ENCODE measurements at regions not wholly inside any gene's neighbourhood (a gene's known extent, or its start where the extent isn't known, plus 50 kb on each side); places are given as distances from the start of the nearest gene placed in this dataset.
"Not testable (repeated sequence)": the region's sequence is repeated elsewhere in the genome, so short reads cannot be mapped to it uniquely, and the experiment has no call there.

GRCh38 chr21:32823296-32823695 is 51.7 kb upstream of the PAXBP1 start:
- DNase-seq: not testable (repeated sequence)

GRCh38 chr21:32824950-32825349 is 53.4 kb upstream of the PAXBP1 start:
- DNase-seq: no peak

- DNase-seq: no peak
These were observed 55.0 kb upstream of the PAXBP1 start for GRCh38 chr21:32826329-32827167.

DNA sequence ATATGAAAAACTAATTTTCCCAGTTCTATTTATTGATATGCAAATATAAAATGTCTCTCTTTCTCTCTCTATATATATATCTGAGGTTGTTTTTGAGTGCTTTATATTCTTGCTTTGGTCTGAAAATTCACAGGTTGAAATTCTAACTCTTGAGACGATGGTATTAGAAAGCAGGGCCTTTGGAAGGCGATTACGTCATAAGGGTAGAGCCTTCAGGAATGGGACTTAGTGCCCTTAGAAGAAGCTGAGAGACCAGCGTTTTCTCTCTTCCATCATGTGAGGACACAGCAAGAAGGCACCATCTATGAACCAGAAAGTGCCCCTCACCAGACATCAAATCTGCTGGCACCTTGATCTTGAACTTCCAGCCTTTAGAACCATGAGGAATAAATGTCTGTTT is 57.4 kb upstream of the PAXBP1 start:
- DNase-seq: no peak

- DNase-seq: no peak
These were observed 57.9 kb upstream of the PAXBP1 start for GRCh38 chr21:32829504-32829903.

GRCh38 chr21:32831779-32832178 is 60.2 kb upstream of the PAXBP1 start:
- DNase-seq: not testable (repeated sequence)

DNA sequence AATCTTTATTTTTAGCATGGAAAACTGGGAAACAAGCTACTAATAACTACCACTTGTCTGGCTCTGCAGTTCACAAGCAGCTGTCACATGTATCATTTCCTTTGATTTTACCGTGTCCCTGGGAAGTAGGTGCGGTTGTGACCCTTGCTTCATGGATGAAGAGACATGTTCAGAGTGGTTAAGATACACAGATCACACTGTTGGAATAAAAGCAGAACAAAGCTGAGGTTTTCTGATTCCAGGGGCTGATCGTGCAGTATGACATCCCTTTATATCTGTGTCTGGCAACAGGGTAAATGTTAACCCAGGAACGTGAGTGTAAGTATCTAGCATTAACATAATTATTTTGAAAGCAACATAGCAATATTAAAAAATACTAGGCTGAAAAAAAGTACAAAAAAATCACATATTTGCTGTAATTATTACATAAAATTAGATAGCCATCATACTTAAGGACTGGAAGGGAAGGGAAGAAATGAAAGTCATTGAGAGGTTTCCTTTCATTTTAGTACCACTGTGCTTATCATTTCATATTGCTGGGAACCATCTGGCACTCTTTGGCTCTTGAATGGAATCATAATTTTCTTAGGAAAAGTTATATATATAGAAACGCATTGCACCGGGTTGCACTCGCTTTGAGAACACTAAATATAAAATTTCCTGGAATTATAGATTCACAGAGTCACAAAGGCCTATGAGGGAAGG is 62.8 kb upstream of the PAXBP1 start:
- no peak for DNase-seq

DNA sequence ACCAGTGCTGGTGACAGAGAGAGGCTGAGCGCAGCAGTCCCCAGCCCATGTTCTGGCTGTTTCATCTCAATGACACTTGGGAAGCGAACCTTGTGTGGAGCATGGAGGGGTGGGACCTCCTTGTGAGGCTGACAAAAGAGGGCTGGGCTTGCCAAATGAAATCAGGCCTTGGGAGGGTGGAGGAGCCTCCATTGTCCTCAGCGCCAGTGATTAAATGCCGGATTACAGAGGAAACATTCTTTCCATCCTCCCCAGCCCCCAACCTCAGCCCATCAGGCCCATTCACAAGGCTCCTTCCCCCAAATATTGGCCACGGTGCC is 63.3 kb upstream of the PAXBP1 start:
- DNase-seq: no peak

- no peak for DNase-seq
These were observed 70.6 kb upstream of the PAXBP1 start for GRCh38 chr21:32842146-32842545.

- DNase-seq: no peak
These were observed 72.0 kb upstream of the PAXBP1 start for GRCh38 chr21:32843561-32843960.

- DNase-seq: no peak
These were observed 72.5 kb upstream of the PAXBP1 start for GRCh38 chr21:32844076-32844475.

GRCh38 chr21:32844653-32845436 is 73.3 kb upstream of the PAXBP1 start:
- no peak for DNase-seq

DNA sequence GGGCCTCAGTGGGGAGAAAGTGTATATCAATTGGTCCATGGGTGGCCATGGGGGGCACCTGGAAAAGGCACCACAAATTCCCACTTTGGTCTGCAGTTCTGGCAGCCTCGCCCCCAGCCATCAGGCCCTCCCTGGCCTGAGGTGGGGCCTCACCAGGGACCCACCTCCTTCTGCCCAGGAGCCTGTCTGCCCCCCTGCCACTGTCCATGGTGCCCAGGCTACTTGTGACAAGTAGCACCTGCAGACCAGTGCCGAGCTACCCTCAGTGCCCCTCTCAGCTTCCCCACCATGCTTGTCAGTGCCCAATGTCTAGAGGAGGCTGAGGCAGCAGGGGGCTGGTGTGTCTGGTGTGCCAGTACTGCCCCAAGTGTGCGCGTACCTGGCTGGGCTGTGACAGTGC is 87.1 kb upstream of the PAXBP1 start:
- DNase-seq: no peak

- DNase-seq: no peak
These were observed 88.8 kb upstream of the PAXBP1 start for GRCh38 chr21:32860399-32860798.

DNA sequence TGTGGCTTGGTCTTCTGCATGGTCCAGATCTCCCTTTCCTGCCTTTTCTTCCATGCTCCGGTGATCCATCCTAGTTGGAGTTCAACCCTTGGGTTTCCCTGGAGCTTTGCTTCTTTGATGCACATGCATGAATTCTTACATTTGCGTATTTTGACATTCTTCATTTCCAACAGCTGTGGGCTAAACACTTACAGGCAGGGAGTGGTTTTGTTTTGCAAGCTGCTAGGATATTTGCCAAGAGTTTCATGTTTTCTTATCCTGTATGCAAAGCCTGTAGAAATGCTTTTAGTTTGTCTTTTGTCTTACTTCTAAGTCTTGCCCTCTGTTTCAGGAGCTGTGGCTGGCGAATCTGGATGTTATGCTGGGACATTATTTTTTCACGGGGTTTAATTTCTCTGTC is 90.3 kb upstream of the PAXBP1 start:
- DNase-seq: no peak

DNA sequence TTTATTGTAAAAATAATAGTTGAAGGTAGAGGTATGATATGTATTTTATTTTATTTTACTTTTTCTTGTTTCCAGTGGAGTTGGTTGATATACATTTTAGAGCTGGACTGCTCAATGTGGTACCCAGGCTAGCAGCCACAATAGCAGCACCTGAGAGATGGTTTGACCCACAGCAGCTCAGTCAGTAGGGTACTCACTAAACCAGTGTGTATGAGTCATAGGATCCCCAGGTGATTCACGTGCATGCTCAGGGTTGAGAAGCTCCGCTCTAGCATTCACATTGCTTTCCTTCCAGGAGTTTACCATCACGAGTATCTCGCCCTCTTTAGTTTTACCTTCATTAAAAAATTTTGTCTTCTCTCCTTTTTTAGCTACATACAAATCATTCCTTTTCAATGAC is 96.0 kb upstream of the PAXBP1 start:
- DNase-seq: no peak

DNA sequence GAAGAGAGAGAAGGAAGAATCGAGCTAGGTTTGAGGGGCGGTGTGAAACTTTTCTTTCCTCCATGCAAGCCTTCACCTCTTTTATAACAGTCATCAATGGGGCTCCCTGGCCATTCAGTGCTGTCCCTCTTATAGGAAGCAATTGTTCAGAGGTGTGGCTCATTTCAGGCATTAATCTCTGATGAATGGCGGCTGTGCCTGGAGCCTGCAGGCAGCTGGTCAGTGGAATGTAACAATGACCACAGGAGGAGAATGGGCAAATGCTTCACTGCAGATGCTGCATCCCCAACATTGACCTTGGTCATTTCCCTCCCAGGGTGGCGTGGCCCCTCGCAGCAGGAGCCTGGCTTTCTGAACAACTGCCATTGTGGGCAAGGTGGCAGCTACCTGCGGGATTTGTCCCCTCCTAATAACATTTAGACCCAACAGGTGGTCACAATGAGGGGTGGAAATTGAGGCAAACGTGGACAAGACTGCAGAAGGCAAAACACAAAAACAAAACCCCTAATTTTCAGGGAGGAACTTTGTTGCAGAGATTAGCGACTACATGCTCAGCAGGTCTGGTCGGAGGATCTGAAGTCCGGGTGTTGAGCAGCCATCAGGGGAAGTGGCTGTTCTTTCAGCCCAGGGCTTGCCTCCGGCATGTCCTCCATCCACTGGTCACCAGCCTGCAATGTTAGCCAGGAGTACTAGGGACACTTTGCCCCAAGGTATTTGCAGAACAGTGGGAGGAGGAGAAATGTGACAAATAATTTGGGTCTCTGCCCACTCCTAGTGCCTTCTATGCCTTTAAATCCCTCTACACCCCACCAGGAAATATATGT is 97.3 kb upstream of the PAXBP1 start:
- DNase-seq: no peak

DNA sequence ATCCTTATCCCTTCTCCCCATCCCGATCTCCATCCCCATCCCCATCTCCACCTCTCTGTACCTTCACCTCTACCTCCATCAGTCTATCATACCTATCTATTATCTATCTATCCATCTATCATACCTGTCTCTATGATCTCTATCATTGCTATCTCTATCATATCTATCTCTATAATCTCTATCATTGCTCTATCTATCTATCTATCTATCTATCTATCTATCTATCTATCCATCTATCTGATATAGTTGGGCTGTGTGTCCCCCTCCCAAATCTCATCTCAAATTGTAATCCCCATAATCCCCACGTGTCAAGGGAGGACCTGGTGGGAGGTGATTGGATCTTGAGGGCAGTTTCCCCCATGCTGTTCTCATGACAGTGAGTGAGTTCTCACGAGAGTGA is 97.9 kb upstream of the PAXBP1 start:
- DNase-seq: no peak

DNA sequence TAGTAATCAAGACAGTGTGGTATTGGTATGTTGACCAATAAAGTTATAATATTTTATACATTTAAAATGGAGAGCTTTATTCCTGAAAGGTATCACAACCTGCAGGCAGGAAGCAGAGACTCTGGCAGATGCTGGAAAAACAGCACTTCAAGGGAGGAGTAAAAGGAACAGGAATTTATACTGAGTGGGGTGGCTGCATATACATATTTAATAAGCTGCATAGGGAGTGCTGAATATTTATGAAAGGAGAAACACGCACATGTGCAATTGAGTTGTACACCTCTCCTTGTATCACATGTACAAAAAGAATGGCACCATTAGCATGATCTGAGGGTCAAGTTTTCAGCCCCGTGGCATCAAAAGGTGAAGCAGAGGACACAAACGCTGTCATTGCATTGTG is 104.9 kb upstream of the PAXBP1 start:
- no peak for DNase-seq

GRCh38 chr21:32877888-32878287 is 106.3 kb upstream of the PAXBP1 start:
- not testable (repeated sequence) for DNase-seq

- no peak for DNase-seq
These were observed 107.1 kb upstream of the PAXBP1 start for GRCh38 chr21:32878661-32879060.

- DNase-seq: no peak
These were observed 109.9 kb upstream of the PAXBP1 start for GRCh38 chr21:32881458-32881857.

DNA sequence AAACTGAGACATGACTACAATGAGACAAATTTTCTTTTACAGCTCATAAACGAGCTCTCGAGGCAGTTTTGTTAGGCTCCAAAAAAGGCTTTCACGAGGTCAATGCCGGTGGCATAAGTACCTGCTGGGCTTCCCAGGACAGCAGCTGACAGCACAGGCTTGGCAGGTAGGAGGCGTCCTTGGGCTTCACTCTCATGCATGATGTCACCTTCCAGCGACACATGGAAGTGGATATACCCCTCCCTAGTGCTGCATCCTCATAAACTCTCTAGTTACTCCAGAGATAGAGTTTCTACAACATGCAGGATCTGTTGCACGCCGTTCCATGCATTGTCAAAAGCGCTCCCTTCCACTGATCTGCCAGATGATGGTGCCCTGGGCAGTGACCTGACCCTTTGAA is 112.5 kb upstream of the PAXBP1 start:
- DNase-seq: no peak
